Spleen (tissue), 11 donors: ENCODE measurements at regions not wholly inside any gene's neighbourhood (a gene's known extent, or its start where the extent isn't known, plus 50 kb on each side); places are given as distances from the start of the nearest gene placed in this dataset.

ENCODE experiments used
- DNase-seq: peaks from one replicate; pipeline ENCODE4 v3.0.0-alpha.2; 2020
- H3K27ac ChIP-seq, 8 donors: fragments of 200-600 bp; sonication (generic) in 7 of 8; 1 replicate in 4 of 8; 2 replicates in 4 of 8; pipeline versions ENCODE4 v1.5.0 to v1.8.0; 2016 to 2021; ENCODE audit warnings: inconsistent platforms in 4 of 8, mild to moderate bottlenecking in 4 of 8, moderate library complexity in 1 of 8
- H3K27me3 ChIP-seq, 7 donors: fragments of 200-600 bp; sonication (generic) in 6 of 7; replicated peaks in 1 of 7; 1 replicate in 4 of 7; 2 replicates in 3 of 7; pipeline versions ENCODE4 v1.5.0 to v1.8.0; 2016 to 2021; ENCODE audit warnings: inconsistent platforms in 3 of 7, mild to moderate bottlenecking in 1 of 7
- H3K36me3 ChIP-seq, 6 donors: fragments of 200-600 bp; sonication (generic) in 5 of 6; 1 replicate in 4 of 6; 2 replicates in 2 of 6; pipeline versions ENCODE4 v1.5.0 to v1.8.0; 2016 to 2021; ENCODE audit warnings: inconsistent platforms in 2 of 6
- H3K4me1 ChIP-seq, 6 donors: fragments of 200-600 bp; sonication (generic) in 5 of 6; 1 replicate in 3 of 6; 2 replicates in 3 of 6; pipeline versions ENCODE4 v1.5.0 to v1.8.0; 2016 to 2021; ENCODE audit warnings: inconsistent platforms in 3 of 6
- H3K4me3 ChIP-seq, 8 donors: fragments of 200-600 bp; sonication (generic) in 7 of 8; 1 replicate in 4 of 8; 2 replicates in 4 of 8; pipeline versions ENCODE4 v1.5.0 to v1.8.0; 2016 to 2021; ENCODE audit warnings: inconsistent platforms in 4 of 8, mild to moderate bottlenecking in 4 of 8, moderate library complexity in 2 of 8
- H3K9me3 ChIP-seq, 8 donors: fragments of 200-600 bp; sonication (generic) in 7 of 8; 1 replicate in 4 of 8; 2 replicates in 4 of 8; pipeline versions ENCODE4 v1.5.0 to v1.8.0; 2016 to 2021; ENCODE audit warnings: inconsistent platforms in 4 of 8
- CTCF ChIP-seq, 11 experiments: fragments of 200-600 bp in 7 of 11; fragments of 450-650 bp in 4 of 11; sonication (generic) in 4 of 11; IDR thresholded peaks in 8 of 11; conservative IDR thresholded peaks in 3 of 11; 1 replicate in 7 of 11; 2 replicates in 4 of 11; pipeline versions ENCODE4 v1.4.0 to v1.8.0; 2016 to 2021; ENCODE audit warnings: antibody characterized with exemption in 11 of 11, inconsistent platforms in 4 of 11, mild to moderate bottlenecking in 1 of 11
- POLR2A ChIP-seq, 3 donors: fragments of 450-650 bp; IDR thresholded peaks; one replicate each; pipeline ENCODE4 v1.5.1; 2017; ENCODE audit warnings: antibody characterized with exemption in 3 of 3, mild to moderate bottlenecking in 1 of 3
- POLR2AphosphoS5 ChIP-seq, 3 donors: sonication (generic); formaldehyde crosslinking; IDR thresholded peaks; one replicate each; pipeline ENCODE4 v1.5.1; 2017; ENCODE audit warnings: antibody characterized with exemption in 3 of 3
- WGBS, 5 donors: extraction: QIAGEN DNeasy Blood & Tissue Kit in 3 of 5; methylation state at CpG; one replicate each; pipeline versions ENCODE4 v1.1.5 to v1.1.7; 2013 to 2018; 5-methylcytosine and 5-hydroxymethylcytosine counted together
- intact Hi-C: fragments of 100-400 bp; cut with DNase I; formaldehyde crosslinking; loops from one replicate; pipeline ENCODE4 v1.15.0; 2023; ENCODE audit warnings: low total_unique reads
- donor health status: healthy with polysubstance abuse.
- donor health status: DM: no; HTN: no; CAD: no; lungs with moderate emphysema.
- donor health status: DM: no; HTN: no; CAD: no.
- donor health status: Bipolar disorder and iron deficiency.
- donor health status: healthy.
- donor health status: DM: no; HTN: no; CAD: no.
- donor health status: DM: yes; HTN: yes; CAD: no.

GRCh38 chr5:120306303-120306702 lies 157.8 kb upstream of the PRR16 start:
- H3K36me3 ChIP-seq, result no peaks in the 10 kb centered on the region
- no peaks in the 10 kb centered on the region for H3K27me3 ChIP-seq
- TF ChIP-seq POLR2A (IDR thresholded peaks at IDR 0.05) (no peak), POLR2AphosphoS5 (IDR thresholded peaks at IDR 0.05) (no peak), CTCF (IDR thresholded peaks at IDR 0.05 in 8 of 11, conservative IDR thresholded peaks at IDR 0.05 in 3 of 11) (no peak)
- H3K4me1 ChIP-seq, result no peaks in the 10 kb centered on the region
- 59 to 80% (median 71%) methylated on average over 3 of the region's 3 CpGs for WGBS, 5 donors
- DNase-seq, result no peak
- no peaks in the 10 kb centered on the region for H3K9me3 ChIP-seq
- H3K27ac ChIP-seq, result no peak overlapping the region
- intact Hi-C loops, result no loop called here
- no peak overlapping the region for H3K4me3 ChIP-seq

- DNase-seq, result no peak
- Histone ChIP-seq H3K27ac (no peak overlapping the region), H3K27me3 (no peaks in the 10 kb centered on the region), H3K36me3 (no peaks in the 10 kb centered on the region), H3K9me3 (peaks cover 0 to 7% (median 0%) of the 10 kb centered on the region in 8 donors), H3K4me1 (no peaks in the 10 kb centered on the region), H3K4me3 (no peak overlapping the region)
- TF ChIP-seq CTCF (IDR thresholded peaks at IDR 0.05 in 8 of 11, conservative IDR thresholded peaks at IDR 0.05 in 3 of 11) (no peak), POLR2AphosphoS5 (IDR thresholded peaks at IDR 0.05) (no peak)
- intact Hi-C loops, result no loop called here
Observed at GRCh38 chr5:120314191-120314590, 149.9 kb upstream of the PRR16 start.

GRCh38 chr5:120320626-120321025 lies 143.5 kb upstream of the PRR16 start:
- intact Hi-C loops, result no loop called here
- Histone ChIP-seq H3K27ac (no peak overlapping the region), H3K9me3 (peaks cover 0 to 15% (median 0%) of the 10 kb centered on the region in 8 donors), H3K27me3 (no peaks in the 10 kb centered on the region), H3K36me3 (no peaks in the 10 kb centered on the region), H3K4me3 (no peak overlapping the region), H3K4me1 (no peaks in the 10 kb centered on the region)
- DNase-seq, result no peak
- TF ChIP-seq POLR2AphosphoS5 (IDR thresholded peaks at IDR 0.05) (no peak), CTCF (IDR thresholded peaks at IDR 0.05 in 8 of 11, conservative IDR thresholded peaks at IDR 0.05 in 3 of 11) (no peak), POLR2A (IDR thresholded peaks at IDR 0.05) (no peak)

GRCh38 chr5:120326651-120327050 lies 137.4 kb upstream of the PRR16 start:
- Histone ChIP-seq H3K36me3 (no peaks in the 10 kb centered on the region), H3K4me1 (no peaks in the 10 kb centered on the region), H3K9me3 (peaks cover 0 to 17% (median 0%) of the 10 kb centered on the region in 8 donors), H3K4me3 (no peak overlapping the region), H3K27me3 (no peaks in the 10 kb centered on the region), H3K27ac (no peak overlapping the region)
- intact Hi-C loops, result no loop called here
- no peak for DNase-seq
- TF ChIP-seq POLR2A (IDR thresholded peaks at IDR 0.05) (no peak), CTCF (IDR thresholded peaks at IDR 0.05 in 8 of 11, conservative IDR thresholded peaks at IDR 0.05 in 3 of 11) (no peak), POLR2AphosphoS5 (IDR thresholded peaks at IDR 0.05) (no peak)
